ENCODE measurements at regions not wholly inside any gene's neighbourhood (a gene's known extent, or its start where the extent isn't known, plus 50 kb on each side); places are given as distances from the start of the nearest gene placed in this dataset.

DNA sequence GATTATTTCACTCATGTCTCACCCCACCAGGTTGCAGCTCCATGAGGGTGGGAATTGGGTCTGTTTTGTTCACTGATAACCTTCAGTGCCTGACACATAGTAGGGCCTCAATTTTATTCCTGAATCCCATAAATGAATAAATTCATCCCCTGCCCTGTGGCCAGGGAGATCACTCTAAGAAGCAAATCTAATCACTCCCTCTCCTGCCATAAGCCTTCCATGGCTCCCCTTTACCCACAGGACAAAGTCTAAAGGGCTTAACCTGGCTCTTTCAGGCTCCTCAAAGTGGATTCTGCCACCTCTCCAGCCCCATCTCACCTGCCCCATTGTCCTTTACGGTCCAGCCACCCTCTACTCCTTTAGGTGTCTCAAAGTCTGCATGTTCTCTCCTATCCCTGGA is 141.8 kb upstream of the PTPN1 start:
- TF ChIP-seq, protein P1, sequence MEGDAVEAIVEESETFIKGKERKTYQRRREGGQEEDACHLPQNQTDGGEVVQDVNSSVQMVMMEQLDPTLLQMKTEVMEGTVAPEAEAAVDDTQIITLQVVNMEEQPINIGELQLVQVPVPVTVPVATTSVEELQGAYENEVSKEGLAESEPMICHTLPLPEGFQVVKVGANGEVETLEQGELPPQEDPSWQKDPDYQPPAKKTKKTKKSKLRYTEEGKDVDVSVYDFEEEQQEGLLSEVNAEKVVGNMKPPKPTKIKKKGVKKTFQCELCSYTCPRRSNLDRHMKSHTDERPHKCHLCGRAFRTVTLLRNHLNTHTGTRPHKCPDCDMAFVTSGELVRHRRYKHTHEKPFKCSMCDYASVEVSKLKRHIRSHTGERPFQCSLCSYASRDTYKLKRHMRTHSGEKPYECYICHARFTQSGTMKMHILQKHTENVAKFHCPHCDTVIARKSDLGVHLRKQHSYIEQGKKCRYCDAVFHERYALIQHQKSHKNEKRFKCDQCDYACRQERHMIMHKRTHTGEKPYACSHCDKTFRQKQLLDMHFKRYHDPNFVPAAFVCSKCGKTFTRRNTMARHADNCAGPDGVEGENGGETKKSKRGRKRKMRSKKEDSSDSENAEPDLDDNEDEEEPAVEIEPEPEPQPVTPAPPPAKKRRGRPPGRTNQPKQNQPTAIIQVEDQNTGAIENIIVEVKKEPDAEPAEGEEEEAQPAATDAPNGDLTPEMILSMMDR (IDR thresholded peaks at IDR 0.05; ENCODE audit: low read length), result no peak
- TF ChIP-seq EZH2 (optimal IDR thresholded peaks at IDR 0.05; ENCODE audit: low read depth, low read length), result no peak
